Endodermal cell (in vitro differentiated cells): ENCODE measurements at regions not wholly inside any gene's neighbourhood (a gene's known extent, or its start where the extent isn't known, plus 50 kb on each side); places are given as distances from the start of the nearest gene placed in this dataset.

Source experiments
- DNase-seq: peaks from one replicate; pipeline ENCODE4 v3.0.0-alpha.2; 2017
- H3K27ac ChIP-seq: 2 replicates; pipeline ENCODE4 v1.5.1; 2013; ENCODE audit warnings: mild to moderate bottlenecking, low read depth, low read length, moderate library complexity
- H3K27me3 ChIP-seq: 2 replicates; pipeline ENCODE4 v1.6.1; 2013; ENCODE audit warnings: mild to moderate bottlenecking, low read length, moderate library complexity; ENCODE audit not compliant: insufficient read depth, control insufficient read depth, poor library complexity, severe bottlenecking
- H3K36me3 ChIP-seq: 2 replicates; pipeline ENCODE4 v1.7.0; 2013; ENCODE audit warnings: mild to moderate bottlenecking, low read length, moderate library complexity; ENCODE audit not compliant: control insufficient read depth, insufficient read depth
- H3K4me1 ChIP-seq: one replicate; pipeline ENCODE4 v1.7.0; 2013; ENCODE audit warnings: low read length; ENCODE audit not compliant: control insufficient read depth, insufficient read depth
- H3K4me3 ChIP-seq: 2 replicates; pipeline ENCODE4 v1.5.1; 2013; ENCODE audit warnings: mild to moderate bottlenecking, low read length, moderate library complexity
- H3K9ac ChIP-seq: 2 replicates; pipeline ENCODE4 v1.6.1; 2013; ENCODE audit warnings: mild to moderate bottlenecking, low read length, moderate library complexity; ENCODE audit not compliant: poor library complexity, severe bottlenecking; ENCODE audit errors: extremely low read depth
- H3K9me3 ChIP-seq: 2 replicates; pipeline ENCODE4 v1.6.1; 2013; ENCODE audit warnings: mild to moderate bottlenecking, low read length, moderate library complexity; ENCODE audit not compliant: control insufficient read depth
- H3K27ac Mint-ChIP-seq: 2 replicates; pipeline ENCODE4 v1.8.0; 2020; ENCODE audit warnings: mixed read lengths
- H3K27me3 Mint-ChIP-seq: 2 replicates; pipeline ENCODE4 v1.8.0; 2021; ENCODE audit warnings: mild to moderate bottlenecking, mixed read lengths; ENCODE audit not compliant: insufficient read depth
- H3K36me3 Mint-ChIP-seq: 2 replicates; pipeline ENCODE4 v1.8.0; 2020; ENCODE audit warnings: low read depth, mixed read lengths
- H3K4me1 Mint-ChIP-seq: 2 replicates; pipeline ENCODE4 v1.8.0; 2020; ENCODE audit warnings: mixed read lengths
- H3K4me3 Mint-ChIP-seq: 2 replicates; pipeline ENCODE4 v1.8.0; 2020; ENCODE audit warnings: mild to moderate bottlenecking, moderate library complexity, mixed read lengths
- H3K9me3 Mint-ChIP-seq: 2 replicates; pipeline ENCODE4 v1.8.0; 2020; ENCODE audit warnings: mild to moderate bottlenecking, mixed read lengths
- WGBS, 2 experiments: methylation state at CpG; one replicate each; pipeline versions ENCODE4 v1.1.5 to v1.1.7; 2013; ENCODE audit warnings: missing lambda C conversion rate in 2 of 2, mixed read lengths in 1 of 2; ENCODE audit not compliant: insufficient coverage in 1 of 2, insufficient read length in 1 of 2; 5-methylcytosine and 5-hydroxymethylcytosine counted together
- TF ChIP-seq, protein P1 (sequence below): fragments of 200-600 bp; sonication (generic); conservative IDR thresholded peaks from 2 replicates; pipeline ENCODE4 v1.5.0; 2021; ENCODE audit warnings: antibody characterized with exemption, mild to moderate bottlenecking

DNA sequence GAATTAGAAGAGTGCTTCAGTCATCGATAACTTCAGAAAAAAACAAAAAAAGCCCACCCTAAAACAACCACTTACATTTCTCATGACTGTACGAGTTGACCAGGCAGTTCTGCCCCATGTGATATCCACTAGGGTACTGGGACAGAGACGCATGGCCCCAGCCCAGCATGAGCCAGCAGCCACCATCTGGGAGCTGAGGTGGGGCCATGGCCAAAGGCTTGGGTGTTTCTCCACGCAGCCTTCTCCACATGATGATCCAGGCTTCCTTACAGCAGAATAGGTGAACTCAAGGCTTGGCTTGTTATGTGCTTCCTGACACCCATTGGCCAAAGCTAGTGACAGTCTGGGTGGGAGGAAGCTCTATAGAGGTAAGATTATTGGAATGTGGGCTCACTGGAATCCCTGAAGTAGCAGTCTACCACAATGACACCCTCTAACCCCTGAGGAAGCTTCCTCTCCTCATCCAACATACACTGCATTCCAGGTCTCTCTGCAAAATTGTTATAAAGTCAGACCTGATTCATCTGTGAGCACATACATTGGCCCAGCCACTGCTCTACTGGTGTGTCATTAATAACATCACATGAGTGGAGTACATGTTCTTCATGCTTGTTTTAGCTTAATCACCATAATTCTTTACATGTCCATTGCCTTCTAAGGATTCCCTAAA, 66.3 kb upstream of the NTPCR start:
- no peaks in the 10 kb centered on the region for H3K27me3 ChIP-seq
- Mint-ChIP-seq H3K36me3 (no peaks in the 10 kb centered on the region), H3K9me3 (no peaks in the 10 kb centered on the region), H3K4me3 (no peak overlapping the region), H3K4me1 (peaks cover 10% of the 10 kb centered on the region), H3K27me3 (peaks cover 9% of the 10 kb centered on the region), H3K27ac (no peak overlapping the region)
- WGBS, 2 experiments, result 83 to 91% methylated on average over 1 to 4 of the region's 4 CpGs
- TF ChIP-seq, protein P1, sequence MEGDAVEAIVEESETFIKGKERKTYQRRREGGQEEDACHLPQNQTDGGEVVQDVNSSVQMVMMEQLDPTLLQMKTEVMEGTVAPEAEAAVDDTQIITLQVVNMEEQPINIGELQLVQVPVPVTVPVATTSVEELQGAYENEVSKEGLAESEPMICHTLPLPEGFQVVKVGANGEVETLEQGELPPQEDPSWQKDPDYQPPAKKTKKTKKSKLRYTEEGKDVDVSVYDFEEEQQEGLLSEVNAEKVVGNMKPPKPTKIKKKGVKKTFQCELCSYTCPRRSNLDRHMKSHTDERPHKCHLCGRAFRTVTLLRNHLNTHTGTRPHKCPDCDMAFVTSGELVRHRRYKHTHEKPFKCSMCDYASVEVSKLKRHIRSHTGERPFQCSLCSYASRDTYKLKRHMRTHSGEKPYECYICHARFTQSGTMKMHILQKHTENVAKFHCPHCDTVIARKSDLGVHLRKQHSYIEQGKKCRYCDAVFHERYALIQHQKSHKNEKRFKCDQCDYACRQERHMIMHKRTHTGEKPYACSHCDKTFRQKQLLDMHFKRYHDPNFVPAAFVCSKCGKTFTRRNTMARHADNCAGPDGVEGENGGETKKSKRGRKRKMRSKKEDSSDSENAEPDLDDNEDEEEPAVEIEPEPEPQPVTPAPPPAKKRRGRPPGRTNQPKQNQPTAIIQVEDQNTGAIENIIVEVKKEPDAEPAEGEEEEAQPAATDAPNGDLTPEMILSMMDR, result no peak
- H3K9ac ChIP-seq, result no peak overlapping the region
- H3K9me3 ChIP-seq, result no peaks in the 10 kb centered on the region
- no peak overlapping the region for H3K27ac ChIP-seq
- H3K36me3 ChIP-seq, result no peaks in the 10 kb centered on the region
- H3K4me3 ChIP-seq, result no peak overlapping the region
- H3K4me1 ChIP-seq, result no peaks in the 10 kb centered on the region
- DNase-seq, result no peak

DNA sequence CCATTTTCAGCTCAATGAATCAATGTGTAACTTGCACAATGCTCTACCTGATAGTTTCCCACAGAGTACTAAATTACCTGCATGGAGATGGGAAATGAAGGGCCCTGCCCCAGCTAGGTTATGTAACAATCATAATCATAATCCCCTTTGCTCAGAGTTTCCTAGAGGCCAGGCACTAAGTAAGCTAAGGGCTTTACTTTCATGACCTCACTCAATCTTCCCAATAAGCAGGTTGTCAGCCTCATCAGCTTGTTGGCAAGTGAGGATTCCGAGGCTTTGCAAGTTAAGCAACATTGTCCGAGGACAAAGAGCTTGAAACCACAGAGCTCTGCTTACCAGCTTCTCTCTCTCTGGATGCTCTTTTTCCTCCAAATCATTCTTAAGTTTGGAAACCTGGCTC, 64.1 kb upstream of the NTPCR start:
- TF ChIP-seq, protein P1, result no peak
- Histone ChIP-seq H3K27ac (no peak overlapping the region), H3K4me3 (no peak overlapping the region), H3K36me3 (no peaks in the 10 kb centered on the region), H3K9me3 (no peaks in the 10 kb centered on the region), H3K9ac (no peak overlapping the region), H3K4me1 (no peaks in the 10 kb centered on the region), H3K27me3 (no peaks in the 10 kb centered on the region)
- Mint-ChIP-seq H3K9me3 (no peaks in the 10 kb centered on the region), H3K36me3 (no peaks in the 10 kb centered on the region), H3K27me3 (peaks cover 9% of the 10 kb centered on the region), H3K27ac (no peak overlapping the region), H3K4me1 (peaks cover 10% of the 10 kb centered on the region), H3K4me3 (no peak overlapping the region)
- no peak for DNase-seq
- WGBS, 2 experiments, result 81 to 88% methylated on average over 2 of the region's 2 CpGs

DNA sequence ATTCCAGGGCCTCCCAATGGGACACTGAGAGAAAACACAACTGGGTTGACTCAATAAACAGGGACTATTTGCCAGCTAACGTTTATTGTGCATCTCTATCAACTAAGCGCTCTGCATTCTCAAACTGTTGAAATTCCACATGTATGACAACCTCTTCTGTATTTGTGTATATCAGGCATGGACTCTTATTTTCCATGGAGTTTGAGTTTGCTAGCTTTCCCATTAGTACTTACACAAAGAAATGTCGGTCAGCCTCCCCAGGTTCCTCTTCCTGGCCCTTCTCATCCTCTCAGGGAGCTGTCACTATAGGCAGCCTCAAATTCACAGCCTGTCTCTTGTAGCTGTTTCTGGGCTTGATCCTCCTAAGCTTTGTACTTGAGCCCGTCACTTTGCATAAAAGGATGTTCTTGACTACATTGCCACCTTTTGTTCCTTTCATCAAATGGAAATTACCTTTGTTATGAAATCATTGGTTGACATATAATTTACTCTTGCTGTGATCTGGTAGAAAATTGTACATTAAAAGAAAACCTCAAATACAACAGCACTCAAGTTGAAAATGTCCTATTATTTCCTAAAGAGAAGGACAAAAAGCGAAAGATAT, 60.0 kb upstream of the NTPCR start:
- Histone ChIP-seq H3K27ac (no peak overlapping the region), H3K4me1 (no peaks in the 10 kb centered on the region), H3K27me3 (no peaks in the 10 kb centered on the region), H3K36me3 (no peaks in the 10 kb centered on the region), H3K9ac (no peak overlapping the region), H3K4me3 (no peak overlapping the region), H3K9me3 (peaks cover 26% of the 10 kb centered on the region)
- Mint-ChIP-seq H3K9me3 (peaks cover 19% of the 10 kb centered on the region), H3K4me1 (peaks cover 10% of the 10 kb centered on the region), H3K4me3 (no peak overlapping the region), H3K36me3 (no peaks in the 10 kb centered on the region), H3K27me3 (peaks cover 10% of the 10 kb centered on the region), H3K27ac (no peak overlapping the region)
- DNase-seq, result no peak
- WGBS, 2 experiments, result 88 to 89% methylated on average over 5 of the region's 5 CpGs
- TF ChIP-seq, protein P1, result no peak
